WTC11 (cell line): ENCODE measurements at regions not wholly inside any gene's neighbourhood (a gene's known extent, or its start where the extent isn't known, plus 50 kb on each side); places are given as distances from the start of the nearest gene placed in this dataset.

Source experiments
- ATAC-seq: fragments of 200-7000 bp; cut with Tn5 transposase; 2 replicates; pipeline ENCODE4 v1.10.0; 2021; ENCODE audit warnings: mild to moderate bottlenecking, moderate library complexity
- CTCF ChIA-PET: fragments of 300-600 bp; sonication (Branson Sonifier 250); formaldehyde crosslinking; loops from one replicate; lab custom pipeline; 2021; ENCODE audit warnings: antibody characterized with exemption; lab: Charles Lee
- POLR2A ChIA-PET: fragments of 350-600 bp; sonication (Branson Sonifier 250); formaldehyde crosslinking; loops from one replicate; lab custom pipeline; 2021; ENCODE audit warnings: antibody characterized with exemption; lab: Charles Lee
- DNase-seq: peaks from one replicate; pipeline ENCODE4 v3.0.0; 2021; ENCODE audit warnings: low spot score
- H3K27ac Mint-ChIP-seq: 2 replicates; pipeline ENCODE4 v1.8.0; 2021; ENCODE audit warnings: mixed read lengths
- H3K27me3 Mint-ChIP-seq: 2 replicates; pipeline ENCODE4 v1.8.0; 2021; ENCODE audit warnings: low read depth, mild to moderate bottlenecking, moderate library complexity, mixed read lengths
- H3K36me3 Mint-ChIP-seq: 2 replicates; pipeline ENCODE4 v1.8.0; 2021; ENCODE audit warnings: mixed read lengths
- H3K4me1 Mint-ChIP-seq: 2 replicates; pipeline ENCODE4 v1.8.0; 2022; ENCODE audit warnings: mixed read lengths
- H3K4me3 Mint-ChIP-seq: 2 replicates; pipeline ENCODE4 v1.8.0; 2021; ENCODE audit warnings: mild to moderate bottlenecking, moderate library complexity, mixed read lengths
- H3K9me3 Mint-ChIP-seq: 2 replicates; pipeline ENCODE4 v1.8.0; 2021; ENCODE audit warnings: mixed read lengths
- ATF3 ChIP-seq: sonication (generic); formaldehyde crosslinking; conservative IDR thresholded peaks from 2 replicates; pipeline ENCODE4 v1.8.1; 2022; ENCODE audit warnings: mild to moderate bottlenecking, missing genetic modification reagents
- CDX4 ChIP-seq: fragments of 250-450 bp; sonication (Bioruptor Pico); IDR thresholded peaks from 2 replicates; pipeline ENCODE4 v1.9.0; 2021; ENCODE audit warnings: moderate library complexity, mild to moderate bottlenecking, inconsistent platforms, borderline replicate concordance
- CREB1 ChIP-seq: sonication (generic); formaldehyde crosslinking; IDR thresholded peaks from 2 replicates; pipeline ENCODE4 v1.8.0; 2023; ENCODE audit warnings: mild to moderate bottlenecking, missing genetic modification reagents
- CREM ChIP-seq: sonication (generic); formaldehyde crosslinking; IDR thresholded peaks from 2 replicates; pipeline ENCODE4 v1.8.1; 2022; ENCODE audit warnings: mild to moderate bottlenecking, missing genetic modification reagents, moderate library complexity
- ESRRA ChIP-seq: sonication (generic); formaldehyde crosslinking; IDR thresholded peaks from 2 replicates; pipeline ENCODE4 v1.8.1; 2022; ENCODE audit warnings: mild to moderate bottlenecking, missing genetic modification reagents, borderline replicate concordance
- GABPB1 ChIP-seq: sonication (generic); formaldehyde crosslinking; IDR thresholded peaks from 2 replicates; pipeline ENCODE4 v1.8.1; 2023; ENCODE audit warnings: mild to moderate bottlenecking, missing genetic modification reagents
- KAT7 ChIP-seq: sonication (generic); formaldehyde crosslinking; IDR thresholded peaks from 2 replicates; pipeline ENCODE4 v1.8.1; 2023; ENCODE audit warnings: missing genetic modification reagents, mild to moderate bottlenecking, borderline replicate concordance
- MXD4 ChIP-seq: fragments of 250-450 bp; sonication (Bioruptor Pico); IDR thresholded peaks from 2 replicates; pipeline ENCODE4 v1.8.0; 2021; ENCODE audit warnings: mild to moderate bottlenecking, moderate library complexity, borderline replicate concordance
- NR1H2 ChIP-seq: sonication (generic); formaldehyde crosslinking; IDR thresholded peaks from 2 replicates; pipeline ENCODE4 v1.9.0; 2021; ENCODE audit warnings: mild to moderate bottlenecking, moderate library complexity, missing genetic modification reagents
- PRDM15 ChIP-seq: sonication (generic); formaldehyde crosslinking; IDR thresholded peaks from 2 replicates; pipeline ENCODE4 v1.8.0; 2022; ENCODE audit warnings: missing genetic modification reagents
- RORB ChIP-seq: fragments of 250-450 bp; sonication (Bioruptor Pico); IDR thresholded peaks from 2 replicates; pipeline ENCODE4 v1.9.0; 2021; ENCODE audit warnings: mild to moderate bottlenecking
- TP53 ChIP-seq: sonication (generic); formaldehyde crosslinking; IDR thresholded peaks from 2 replicates; pipeline ENCODE4 v1.8.1; 2023; ENCODE audit warnings: mild to moderate bottlenecking, missing genetic modification reagents
- ZNF138 ChIP-seq: sonication (generic); formaldehyde crosslinking; conservative IDR thresholded peaks from 2 replicates; pipeline ENCODE4 v1.8.1; 2022; ENCODE audit warnings: mild to moderate bottlenecking, moderate library complexity, missing genetic modification reagents
- ZNF263 ChIP-seq: sonication (generic); formaldehyde crosslinking; IDR thresholded peaks from 2 replicates; pipeline ENCODE4 v1.8.1; 2022; ENCODE audit warnings: low read depth, mild to moderate bottlenecking, moderate library complexity, missing genetic modification reagents
- ZNF317 ChIP-seq: sonication (generic); formaldehyde crosslinking; IDR thresholded peaks from 2 replicates; pipeline ENCODE4 v1.8.1; 2023; ENCODE audit warnings: low read depth, mild to moderate bottlenecking, moderate library complexity, missing genetic modification reagents, borderline replicate concordance
- TF ChIP-seq, protein P1 (sequence below): sonication (generic); formaldehyde crosslinking; IDR thresholded peaks from 2 replicates; pipeline ENCODE4 v1.8.0; 2022; ENCODE audit warnings: mild to moderate bottlenecking, missing genetic modification reagents
- TF ChIP-seq, protein P2 (sequence below): sonication (generic); formaldehyde crosslinking; IDR thresholded peaks from 2 replicates; pipeline ENCODE4 v1.8.1; 2023; ENCODE audit warnings: mild to moderate bottlenecking, moderate library complexity, missing genetic modification reagents
- TF ChIP-seq, protein P3 (sequence below): sonication (generic); formaldehyde crosslinking; IDR thresholded peaks from 2 replicates; pipeline ENCODE4 v1.8.1; 2023; ENCODE audit warnings: mild to moderate bottlenecking, missing genetic modification reagents
- TF ChIP-seq, protein P4 (sequence below): fragments of 250-450 bp; sonication (Bioruptor Pico); conservative IDR thresholded peaks from 2 replicates; pipeline ENCODE4 v1.9.0; 2021; ENCODE audit warnings: mild to moderate bottlenecking
- TF ChIP-seq, protein P5 (sequence below): sonication (generic); formaldehyde crosslinking; IDR thresholded peaks from 2 replicates; pipeline ENCODE4 v1.8.0; 2023; ENCODE audit warnings: mild to moderate bottlenecking, missing genetic modification reagents

DNA sequence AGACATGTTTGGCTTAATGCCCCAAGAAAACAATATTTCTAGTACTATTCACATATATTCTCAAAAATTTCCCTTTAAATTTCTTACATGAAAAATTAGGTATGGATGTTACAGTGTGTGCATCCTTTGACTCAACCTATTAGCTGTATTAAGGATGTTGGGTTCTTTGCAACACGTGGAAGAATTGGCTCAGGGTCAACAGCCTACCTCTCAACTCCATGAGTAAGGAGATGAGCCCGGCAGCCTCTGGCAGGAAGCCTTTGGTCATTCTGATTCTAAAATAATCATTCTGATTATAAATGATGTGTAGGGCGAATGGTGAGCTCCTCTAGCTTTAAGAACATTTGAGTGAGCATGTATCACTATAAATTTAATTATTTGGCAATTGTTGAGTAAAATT lies 148.0 kb upstream of the WDFY3 start (continued):
- TF ChIP-seq, protein P1, sequence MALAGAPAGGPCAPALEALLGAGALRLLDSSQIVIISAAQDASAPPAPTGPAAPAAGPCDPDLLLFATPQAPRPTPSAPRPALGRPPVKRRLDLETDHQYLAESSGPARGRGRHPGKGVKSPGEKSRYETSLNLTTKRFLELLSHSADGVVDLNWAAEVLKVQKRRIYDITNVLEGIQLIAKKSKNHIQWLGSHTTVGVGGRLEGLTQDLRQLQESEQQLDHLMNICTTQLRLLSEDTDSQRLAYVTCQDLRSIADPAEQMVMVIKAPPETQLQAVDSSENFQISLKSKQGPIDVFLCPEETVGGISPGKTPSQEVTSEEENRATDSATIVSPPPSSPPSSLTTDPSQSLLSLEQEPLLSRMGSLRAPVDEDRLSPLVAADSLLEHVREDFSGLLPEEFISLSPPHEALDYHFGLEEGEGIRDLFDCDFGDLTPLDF (CRISPR knock-in tag): no peak
- TF ChIP-seq ATF3 (CRISPR knock-in tag) (no peak), MXD4 (CRISPR knock-in tag) (no peak), ZNF138 (CRISPR knock-in tag) (no peak), TP53 (no peak), ESRRA (CRISPR knock-in tag) (no peak), KAT7 (CRISPR knock-in tag) (no peak), NR1H2 (CRISPR knock-in tag) (no peak)
- TF ChIP-seq, protein P2, sequence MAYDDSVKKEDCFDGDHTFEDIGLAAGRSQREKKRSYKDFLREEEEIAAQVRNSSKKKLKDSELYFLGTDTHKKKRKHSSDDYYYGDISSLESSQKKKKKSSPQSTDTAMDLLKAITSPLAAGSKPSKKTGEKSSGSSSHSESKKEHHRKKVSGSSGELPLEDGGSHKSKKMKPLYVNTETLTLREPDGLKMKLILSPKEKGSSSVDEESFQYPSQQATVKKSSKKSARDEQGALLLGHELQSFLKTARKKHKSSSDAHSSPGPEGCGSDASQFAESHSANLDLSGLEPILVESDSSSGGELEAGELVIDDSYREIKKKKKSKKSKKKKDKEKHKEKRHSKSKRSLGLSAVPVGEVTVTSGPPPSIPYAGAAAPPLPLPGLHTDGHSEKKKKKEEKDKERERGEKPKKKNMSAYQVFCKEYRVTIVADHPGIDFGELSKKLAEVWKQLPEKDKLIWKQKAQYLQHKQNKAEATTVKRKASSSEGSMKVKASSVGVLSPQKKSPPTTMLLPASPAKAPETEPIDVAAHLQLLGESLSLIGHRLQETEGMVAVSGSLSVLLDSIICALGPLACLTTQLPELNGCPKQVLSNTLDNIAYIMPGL (CRISPR knock-in tag): no peak

GRCh38 chr4:85116008-85116407 lies 149.5 kb upstream of the WDFY3 start:
- peaks cover 25% of the 10 kb centered on the region for H3K9me3 Mint-ChIP-seq
- 0 out of 2 replicates have a peak, but pooled peaks cover 3% of the 10 kb centered on the region for H3K4me1 Mint-ChIP-seq
- TF ChIP-seq CDX4: no peak
- no peak for TF ChIP-seq ZNF263 (CRISPR knock-in tag)
- TF ChIP-seq TP53: no peak
- TF ChIP-seq PRDM15 (CRISPR knock-in tag): no peak
- no peak for DNase-seq
- H3K27ac Mint-ChIP-seq: no peak overlapping the region
- POLR2A ChIA-PET: no interaction called here
- CTCF ChIA-PET: interaction anchor here (1.7 kb wide), 1 partner anchor 31 kb away, joined by 3 read pairs; no protein-coding TSS in a partner anchor
- H3K27me3 Mint-ChIP-seq: no peaks in the 10 kb centered on the region
- no peak for ATAC-seq
- no peaks in the 10 kb centered on the region for H3K36me3 Mint-ChIP-seq
- no peak overlapping the region for H3K4me3 Mint-ChIP-seq

GRCh38 chr4:85125688-85126087 lies 159.2 kb upstream of the WDFY3 start:
- Mint-ChIP-seq H3K36me3 (no peaks in the 10 kb centered on the region), H3K27ac (no peak overlapping the region), H3K27me3 (peaks cover 16% of the 10 kb centered on the region), H3K4me3 (no peak overlapping the region), H3K4me1 (peaks cover 47% of the 10 kb centered on the region), H3K9me3 (peaks cover 5% of the 10 kb centered on the region; the same call in 1 of the 2 replicates)
- DNase-seq (no peak), ATAC-seq (no peak)
- ChIA-PET CTCF (interaction anchor here (1.0 kb wide), 1 partner anchor 41 kb away, joined by 3 read pairs; no protein-coding TSS in a partner anchor), POLR2A (no interaction called here)
- TF ChIP-seq, protein P3, sequence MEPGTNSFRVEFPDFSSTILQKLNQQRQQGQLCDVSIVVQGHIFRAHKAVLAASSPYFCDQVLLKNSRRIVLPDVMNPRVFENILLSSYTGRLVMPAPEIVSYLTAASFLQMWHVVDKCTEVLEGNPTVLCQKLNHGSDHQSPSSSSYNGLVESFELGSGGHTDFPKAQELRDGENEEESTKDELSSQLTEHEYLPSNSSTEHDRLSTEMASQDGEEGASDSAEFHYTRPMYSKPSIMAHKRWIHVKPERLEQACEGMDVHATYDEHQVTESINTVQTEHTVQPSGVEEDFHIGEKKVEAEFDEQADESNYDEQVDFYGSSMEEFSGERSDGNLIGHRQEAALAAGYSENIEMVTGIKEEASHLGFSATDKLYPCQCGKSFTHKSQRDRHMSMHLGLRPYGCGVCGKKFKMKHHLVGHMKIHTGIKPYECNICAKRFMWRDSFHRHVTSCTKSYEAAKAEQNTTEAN (CRISPR knock-in tag): no peak
- TF ChIP-seq NR1H2 (CRISPR knock-in tag): no peak
- TF ChIP-seq, protein P4, sequence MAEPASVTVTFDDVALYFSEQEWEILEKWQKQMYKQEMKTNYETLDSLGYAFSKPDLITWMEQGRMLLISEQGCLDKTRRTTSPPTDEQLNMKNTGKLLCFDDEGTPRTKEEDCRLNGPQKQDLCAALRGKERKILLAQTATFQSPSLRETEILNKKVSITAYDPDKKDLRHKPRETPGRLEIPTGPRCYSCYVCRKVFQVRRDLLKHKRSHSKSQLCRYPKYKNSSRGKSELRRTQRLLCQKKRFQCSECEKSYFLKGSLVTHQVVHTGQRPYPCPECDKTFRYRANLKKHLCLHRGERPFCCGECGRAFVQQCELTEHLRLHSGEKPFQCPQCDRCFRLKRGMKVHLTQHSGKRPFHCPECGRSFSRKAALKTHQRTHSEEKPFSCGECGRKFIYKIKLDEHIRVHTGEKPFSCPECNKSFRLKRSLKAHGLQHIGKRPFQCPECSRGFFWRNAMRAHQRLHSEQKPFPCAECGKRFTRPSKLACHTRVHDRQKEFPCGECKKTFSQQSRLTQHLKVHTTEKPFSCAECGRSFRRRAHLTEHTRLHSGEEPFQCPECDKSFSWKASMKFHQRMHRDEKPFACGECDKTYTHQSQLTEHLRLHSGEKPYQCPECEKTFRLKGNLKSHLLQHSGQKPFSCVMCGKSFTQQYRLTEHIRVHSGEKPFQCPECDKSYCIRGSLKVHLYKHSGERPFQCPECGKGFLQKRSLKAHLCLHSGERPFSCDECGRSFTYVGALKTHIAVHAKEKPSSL: no peak
- TF ChIP-seq GABPB1 (CRISPR knock-in tag): no peak
- TF ChIP-seq, protein P5, sequence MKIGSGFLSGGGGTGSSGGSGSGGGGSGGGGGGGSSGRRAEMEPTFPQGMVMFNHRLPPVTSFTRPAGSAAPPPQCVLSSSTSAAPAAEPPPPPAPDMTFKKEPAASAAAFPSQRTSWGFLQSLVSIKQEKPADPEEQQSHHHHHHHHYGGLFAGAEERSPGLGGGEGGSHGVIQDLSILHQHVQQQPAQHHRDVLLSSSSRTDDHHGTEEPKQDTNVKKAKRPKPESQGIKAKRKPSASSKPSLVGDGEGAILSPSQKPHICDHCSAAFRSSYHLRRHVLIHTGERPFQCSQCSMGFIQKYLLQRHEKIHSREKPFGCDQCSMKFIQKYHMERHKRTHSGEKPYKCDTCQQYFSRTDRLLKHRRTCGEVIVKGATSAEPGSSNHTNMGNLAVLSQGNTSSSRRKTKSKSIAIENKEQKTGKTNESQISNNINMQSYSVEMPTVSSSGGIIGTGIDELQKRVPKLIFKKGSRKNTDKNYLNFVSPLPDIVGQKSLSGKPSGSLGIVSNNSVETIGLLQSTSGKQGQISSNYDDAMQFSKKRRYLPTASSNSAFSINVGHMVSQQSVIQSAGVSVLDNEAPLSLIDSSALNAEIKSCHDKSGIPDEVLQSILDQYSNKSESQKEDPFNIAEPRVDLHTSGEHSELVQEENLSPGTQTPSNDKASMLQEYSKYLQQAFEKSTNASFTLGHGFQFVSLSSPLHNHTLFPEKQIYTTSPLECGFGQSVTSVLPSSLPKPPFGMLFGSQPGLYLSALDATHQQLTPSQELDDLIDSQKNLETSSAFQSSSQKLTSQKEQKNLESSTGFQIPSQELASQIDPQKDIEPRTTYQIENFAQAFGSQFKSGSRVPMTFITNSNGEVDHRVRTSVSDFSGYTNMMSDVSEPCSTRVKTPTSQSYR (CRISPR knock-in tag): no peak
- no peak for TF ChIP-seq ZNF317 (CRISPR knock-in tag)
- TF ChIP-seq RORB (CRISPR knock-in tag): no peak
- TF ChIP-seq CREM (CRISPR knock-in tag): no peak
- TF ChIP-seq CREB1 (CRISPR knock-in tag): no peak
